ENCODE measurements at regions not wholly inside any gene's neighbourhood (a gene's known extent, or its start where the extent isn't known, plus 50 kb on each side); places are given as distances from the start of the nearest gene placed in this dataset.

DNA sequence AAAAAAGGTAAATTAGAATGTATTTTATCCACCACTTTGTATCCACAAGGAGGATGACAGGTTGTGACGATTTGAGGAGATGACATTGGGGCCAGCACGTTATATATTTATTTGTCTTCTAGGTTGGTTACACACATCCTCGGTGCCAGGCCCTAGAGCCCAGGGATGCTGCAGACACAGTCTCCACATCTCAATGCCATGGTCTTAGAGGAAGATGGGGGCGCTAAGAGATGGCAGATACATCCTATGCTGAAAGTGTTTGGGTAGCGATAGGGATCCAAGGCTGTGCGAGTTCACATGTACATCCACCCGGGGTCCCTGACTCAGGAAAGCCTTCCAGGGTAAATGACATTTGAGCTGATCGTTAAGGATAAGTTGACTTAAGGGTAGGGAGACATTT, 193.1 kb upstream of the GSC start:
- Histone ChIP-seq H2AFZ (ENCODE audit: low read length) (no peak overlapping the region), H4K8ac (ENCODE audit: low read depth, low read length) (no peak overlapping the region), H3K4me2 (ENCODE audit: insufficient read depth, low read length, poor library complexity, severe bottlenecking) (no peak overlapping the region), H3K27me3 (ENCODE audit: control insufficient read depth in 3 of 3, insufficient read depth in 3 of 3, low read depth in 1 of 3, low read length in 3 of 3) (peaks cover 0 to 15% (median 0%) of the 10 kb centered on the region in 3 experiments), H3K4ac (ENCODE audit: low read length) (no peak overlapping the region), H2BK15ac (ENCODE audit: low read length) (no peak overlapping the region), H2BK12ac (ENCODE audit: low read length) (no peak overlapping the region), H2BK120ac (ENCODE audit: low read depth, low read length) (no peak overlapping the region), H3K23ac (ENCODE audit: low read depth, low read length, poor library complexity) (no peak overlapping the region), H2BK5ac (ENCODE audit: low read length) (no peak overlapping the region), H3K4me1 (ENCODE audit: control insufficient read depth in 2 of 2, insufficient read depth in 1 of 2, low read depth in 1 of 2, low read length in 2 of 2) (no peaks in the 10 kb centered on the region), H3K18ac (ENCODE audit: low read length) (no peak overlapping the region), H3K14ac (ENCODE audit: low read length) (no peak overlapping the region), H3K79me1 (ENCODE audit: low read depth, low read length) (no peaks in the 10 kb centered on the region), H3K4me3 (ENCODE audit: low read length in 2 of 2) (no peak overlapping the region), H2AK5ac (ENCODE audit: low read depth, low read length) (no peak overlapping the region), H3K9me3 (replicated peaks in 1 of 2; ENCODE audit: control insufficient read depth in 2 of 2, insufficient read depth in 1 of 2, low read depth in 1 of 2, low read length in 2 of 2) (peaks cover 0 to 2% of the 10 kb centered on the region in 2 donors), H3K9ac (ENCODE audit: low read depth, low read length, poor library complexity) (no peak overlapping the region), H3K27ac (replicated peaks; ENCODE audit: low read length) (no peak overlapping the region), H3K36me3 (replicated peaks in 1 of 2; ENCODE audit: control insufficient read depth in 2 of 2, insufficient read depth in 2 of 2, low read length in 2 of 2) (no peaks in the 10 kb centered on the region), H4K91ac (ENCODE audit: low read depth, low read length, poor library complexity) (no peak overlapping the region)
- no peak for DNase-seq (ENCODE audit: low spot score)
- WGBS, 2 donors (ENCODE audit: extremely low coverage in 2 of 2, insufficient read length in 2 of 2, insufficient replicate concordance in 1 of 2) = no CpG with 5 or more reads among the region's 8 CpGs

GRCh38 chr14:94962166-94962575, 192.3 kb upstream of the GSC start:
- H2BK12ac ChIP-seq (ENCODE audit: low read length) = no peak overlapping the region
- H2AK5ac ChIP-seq (ENCODE audit: low read depth, low read length) = no peak overlapping the region
- peak overlapping the region; percentile 48 for H3K14ac ChIP-seq (ENCODE audit: low read length)
- peaks cover 0 to 2% of the 10 kb centered on the region in 2 donors for H3K9me3 ChIP-seq (replicated peaks in 1 of 2; ENCODE audit: control insufficient read depth in 2 of 2, insufficient read depth in 1 of 2, low read depth in 1 of 2, low read length in 2 of 2)
- WGBS, 2 donors (ENCODE audit: extremely low coverage in 2 of 2, insufficient read length in 2 of 2, insufficient replicate concordance in 1 of 2) = no CpG with 5 or more reads among the region's 7 CpGs
- H3K18ac ChIP-seq (ENCODE audit: low read length) = no peak overlapping the region
- H3K36me3 ChIP-seq (replicated peaks in 1 of 2; ENCODE audit: control insufficient read depth in 2 of 2, insufficient read depth in 2 of 2, low read length in 2 of 2) = no peaks in the 10 kb centered on the region
- no peaks in the 10 kb centered on the region for H3K4me1 ChIP-seq (ENCODE audit: control insufficient read depth in 2 of 2, insufficient read depth in 1 of 2, low read depth in 1 of 2, low read length in 2 of 2)
- no peak overlapping the region for H3K27ac ChIP-seq (replicated peaks; ENCODE audit: low read length)
- no peak overlapping the region for H2BK120ac ChIP-seq (ENCODE audit: low read depth, low read length)
- no peak overlapping the region for H3K4me2 ChIP-seq (ENCODE audit: insufficient read depth, low read length, poor library complexity, severe bottlenecking)
- H2AFZ ChIP-seq (ENCODE audit: low read length) = no peak overlapping the region
- H3K79me1 ChIP-seq (ENCODE audit: low read depth, low read length) = no peaks in the 10 kb centered on the region
- no peak for DNase-seq (ENCODE audit: low spot score)
- no peak overlapping the region for H2BK5ac ChIP-seq (ENCODE audit: low read length)
- no peak overlapping the region for H3K23ac ChIP-seq (ENCODE audit: low read depth, low read length, poor library complexity)
- H3K4ac ChIP-seq (ENCODE audit: low read length) = no peak overlapping the region
- no peak overlapping the region for H4K91ac ChIP-seq (ENCODE audit: low read depth, low read length, poor library complexity)
- H3K9ac ChIP-seq (ENCODE audit: low read depth, low read length, poor library complexity) = no peak overlapping the region
- H4K8ac ChIP-seq (ENCODE audit: low read depth, low read length) = no peak overlapping the region
- peaks cover 0 to 17% (median 0%) of the 10 kb centered on the region in 3 experiments for H3K27me3 ChIP-seq (ENCODE audit: control insufficient read depth in 3 of 3, insufficient read depth in 3 of 3, low read depth in 1 of 3, low read length in 3 of 3)
- peak overlapping the region in 1 of 2 donors; percentile 26 for H3K4me3 ChIP-seq (ENCODE audit: low read length in 2 of 2)
- no peak overlapping the region for H2BK15ac ChIP-seq (ENCODE audit: low read length)

DNA sequence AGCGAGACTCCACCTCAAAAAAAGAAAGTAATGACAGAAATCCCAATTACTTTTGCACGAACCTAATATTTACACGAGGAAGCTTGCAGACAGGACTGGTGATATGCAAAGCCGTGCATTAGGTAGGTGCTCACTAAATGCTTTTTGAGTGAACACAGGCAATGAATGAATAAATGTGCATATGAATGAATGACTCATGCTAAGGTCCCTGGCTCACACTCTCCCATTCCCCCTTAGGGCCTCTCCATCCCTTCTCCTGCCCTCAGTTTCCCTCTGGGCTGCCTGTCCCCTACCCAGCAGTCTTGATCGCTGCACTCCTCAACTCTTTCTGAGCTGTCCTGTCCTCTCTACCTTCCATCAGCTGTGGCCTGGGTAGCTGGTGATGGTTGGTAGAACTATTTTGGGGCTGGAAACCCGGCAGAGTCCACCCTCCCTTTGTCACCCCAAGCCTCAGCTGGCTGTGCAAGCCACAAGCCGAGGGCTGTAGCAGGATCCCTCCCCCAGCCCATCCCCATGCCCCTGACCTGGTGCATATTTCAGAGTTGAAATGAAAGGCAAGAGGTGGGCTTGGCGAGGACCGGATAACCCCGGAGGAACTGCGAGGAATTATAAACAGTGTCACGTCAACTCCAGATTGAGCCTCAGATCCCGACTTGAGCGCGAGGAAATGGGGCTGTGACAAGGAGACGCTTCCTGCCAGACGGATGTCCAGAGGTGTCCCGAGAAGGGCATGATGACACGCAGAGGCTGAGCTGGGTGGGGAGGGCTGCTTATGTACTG, 191.7 kb upstream of the GSC start:
- H2AK5ac ChIP-seq (ENCODE audit: low read depth, low read length) = no peak overlapping the region
- peaks cover 0 to 17% (median 0%) of the 10 kb centered on the region in 3 experiments for H3K27me3 ChIP-seq (ENCODE audit: control insufficient read depth in 3 of 3, insufficient read depth in 3 of 3, low read depth in 1 of 3, low read length in 3 of 3)
- WGBS, 2 donors (ENCODE audit: extremely low coverage in 2 of 2, insufficient read length in 2 of 2, insufficient replicate concordance in 1 of 2) = no CpG with 5 or more reads among the region's 19 CpGs
- no peaks in the 10 kb centered on the region for H3K36me3 ChIP-seq (replicated peaks in 1 of 2; ENCODE audit: control insufficient read depth in 2 of 2, insufficient read depth in 2 of 2, low read length in 2 of 2)
- H3K9me3 ChIP-seq (replicated peaks in 1 of 2; ENCODE audit: control insufficient read depth in 2 of 2, insufficient read depth in 1 of 2, low read depth in 1 of 2, low read length in 2 of 2) = peaks cover 0 to 2% of the 10 kb centered on the region in 2 donors
- no peak overlapping the region for H4K91ac ChIP-seq (ENCODE audit: low read depth, low read length, poor library complexity)
- DNase-seq (ENCODE audit: low spot score) = no peak
- no peak overlapping the region for H3K9ac ChIP-seq (ENCODE audit: low read depth, low read length, poor library complexity)
- H4K8ac ChIP-seq (ENCODE audit: low read depth, low read length) = no peak overlapping the region
- no peak overlapping the region for H3K27ac ChIP-seq (replicated peaks; ENCODE audit: low read length)
- H3K79me1 ChIP-seq (ENCODE audit: low read depth, low read length) = no peaks in the 10 kb centered on the region
- no peak overlapping the region for H3K18ac ChIP-seq (ENCODE audit: low read length)
- no peak overlapping the region for H2BK15ac ChIP-seq (ENCODE audit: low read length)
- H2BK120ac ChIP-seq (ENCODE audit: low read depth, low read length) = no peak overlapping the region
- no peak overlapping the region for H3K23ac ChIP-seq (ENCODE audit: low read depth, low read length, poor library complexity)
- no peak overlapping the region for H2BK5ac ChIP-seq (ENCODE audit: low read length)
- H3K4me2 ChIP-seq (ENCODE audit: insufficient read depth, low read length, poor library complexity, severe bottlenecking) = no peak overlapping the region
- H2AFZ ChIP-seq (ENCODE audit: low read length) = no peak overlapping the region
- peak overlapping the region in 1 of 2 donors; percentile 26 for H3K4me3 ChIP-seq (ENCODE audit: low read length in 2 of 2)
- no peak overlapping the region for H2BK12ac ChIP-seq (ENCODE audit: low read length)
- no peak overlapping the region for H3K4ac ChIP-seq (ENCODE audit: low read length)
- H3K4me1 ChIP-seq (ENCODE audit: control insufficient read depth in 2 of 2, insufficient read depth in 1 of 2, low read depth in 1 of 2, low read length in 2 of 2) = no peaks in the 10 kb centered on the region
- H3K14ac ChIP-seq (ENCODE audit: low read length) = peak overlapping the region; percentile 48

- H2BK12ac ChIP-seq (ENCODE audit: low read length) = no peak overlapping the region
- H3K79me1 ChIP-seq (ENCODE audit: low read depth, low read length) = no peaks in the 10 kb centered on the region
- no peak overlapping the region for H3K4me3 ChIP-seq (ENCODE audit: low read length in 2 of 2)
- no CpG with 5 or more reads among the region's 9 CpGs for WGBS, 2 donors (ENCODE audit: extremely low coverage in 2 of 2, insufficient read length in 2 of 2, insufficient replicate concordance in 1 of 2)
- H3K4me1 ChIP-seq (ENCODE audit: control insufficient read depth in 2 of 2, insufficient read depth in 1 of 2, low read depth in 1 of 2, low read length in 2 of 2) = no peaks in the 10 kb centered on the region
- H4K8ac ChIP-seq (ENCODE audit: low read depth, low read length) = no peak overlapping the region
- H3K14ac ChIP-seq (ENCODE audit: low read length) = no peak overlapping the region
- peak overlapping the region; percentile 38 for H3K9ac ChIP-seq (ENCODE audit: low read depth, low read length, poor library complexity)
- no peak overlapping the region for H3K27ac ChIP-seq (replicated peaks; ENCODE audit: low read length)
- no peak overlapping the region for H2BK5ac ChIP-seq (ENCODE audit: low read length)
- H3K4me2 ChIP-seq (ENCODE audit: insufficient read depth, low read length, poor library complexity, severe bottlenecking) = no peak overlapping the region
- peaks cover 0 to 2% of the 10 kb centered on the region in 2 donors for H3K9me3 ChIP-seq (replicated peaks in 1 of 2; ENCODE audit: control insufficient read depth in 2 of 2, insufficient read depth in 1 of 2, low read depth in 1 of 2, low read length in 2 of 2)
- no peak overlapping the region for H3K18ac ChIP-seq (ENCODE audit: low read length)
- H2AK5ac ChIP-seq (ENCODE audit: low read depth, low read length) = peak overlapping the region; percentile 24
- H4K91ac ChIP-seq (ENCODE audit: low read depth, low read length, poor library complexity) = no peak overlapping the region
- no peak overlapping the region for H2BK120ac ChIP-seq (ENCODE audit: low read depth, low read length)
- H3K23ac ChIP-seq (ENCODE audit: low read depth, low read length, poor library complexity) = no peak overlapping the region
- DNase-seq (ENCODE audit: low spot score) = no peak
- no peak overlapping the region for H3K4ac ChIP-seq (ENCODE audit: low read length)
- no peaks in the 10 kb centered on the region for H3K36me3 ChIP-seq (replicated peaks in 1 of 2; ENCODE audit: control insufficient read depth in 2 of 2, insufficient read depth in 2 of 2, low read length in 2 of 2)
- no peak overlapping the region for H2AFZ ChIP-seq (ENCODE audit: low read length)
- peaks cover 0 to 13% (median 0%) of the 10 kb centered on the region in 3 experiments for H3K27me3 ChIP-seq (ENCODE audit: control insufficient read depth in 3 of 3, insufficient read depth in 3 of 3, low read depth in 1 of 3, low read length in 3 of 3)
- no peak overlapping the region for H2BK15ac ChIP-seq (ENCODE audit: low read length)
Measured at GRCh38 chr14:94960285-94961001, 190.5 kb upstream of the GSC start.

Data from neuronal stem cell (in vitro differentiated cells).